Esophagus squamous epithelium (tissue), 5 donors: ENCODE measurements at regions not wholly inside any gene's neighbourhood (a gene's known extent, or its start where the extent isn't known, plus 50 kb on each side); places are given as distances from the start of the nearest gene placed in this dataset.

Experiments
- DNase-seq: peaks from one replicate; lab custom pipeline; 2025; lab: John Stamatoyannopoulos, UW
- H3K27ac ChIP-seq, 4 donors: fragments of 200-600 bp; sonication (generic); one replicate each; pipeline ENCODE4 v1.5.1; 2016 to 2019; ENCODE audit warnings: mild to moderate bottlenecking in 1 of 4
- H3K27me3 ChIP-seq, 4 donors: fragments of 200-600 bp; sonication (generic); 1 replicate in 3 of 4; 2 replicates in 1 of 4; pipeline versions ENCODE4 v1.5.1 to v1.6.0; 2017 to 2021; ENCODE audit warnings: antibody characterized with exemption in 1 of 4
- H3K36me3 ChIP-seq, 3 donors: fragments of 200-600 bp; sonication (generic); one replicate each; pipeline ENCODE4 v1.5.1; 2016 to 2019
- H3K4me1 ChIP-seq, 3 donors: fragments of 200-600 bp; sonication (generic); one replicate each; pipeline ENCODE4 v1.5.1; 2017 to 2019
- H3K4me3 ChIP-seq, 4 donors: fragments of 200-600 bp; sonication (generic); 1 replicate in 3 of 4; 2 replicates in 1 of 4; pipeline ENCODE4 v1.5.1; 2016 to 2019; ENCODE audit warnings: mild to moderate bottlenecking in 2 of 4, moderate library complexity in 1 of 4
- H3K9me3 ChIP-seq, 3 donors: fragments of 200-600 bp; sonication (generic); one replicate each; pipeline ENCODE4 v1.5.1; 2016 to 2019
- POLR2A ChIP-seq, 4 donors: fragments of 450-650 bp; IDR thresholded peaks; one replicate each; pipeline ENCODE4 v1.6.1; 2017; ENCODE audit warnings: antibody characterized with exemption in 4 of 4, mild to moderate bottlenecking in 4 of 4, moderate library complexity in 3 of 4
- WGBS, 2 donors: methylation state at CpG; one replicate each; pipeline ENCODE4 v1.1.5; 2018; 5-methylcytosine and 5-hydroxymethylcytosine counted together
- intact Hi-C: fragments of 100-400 bp; cut with DNase I; formaldehyde crosslinking; loops from one replicate; pipeline ENCODE4 v1.15.0; 2022
- TF ChIP-seq, protein P1 (sequence below), 6 experiments: fragments of 450-650 bp in 4 of 6; fragments of 200-600 bp in 2 of 6; sonication (generic) in 2 of 6; IDR thresholded peaks; one replicate each; pipeline ENCODE4 v1.5.1; 2016 to 2019; ENCODE audit warnings: antibody characterized with exemption in 6 of 6, mild to moderate bottlenecking in 4 of 6, moderate library complexity in 4 of 6
- donor health status: DM: yes; HTN: yes; CAD: no.

DNA sequence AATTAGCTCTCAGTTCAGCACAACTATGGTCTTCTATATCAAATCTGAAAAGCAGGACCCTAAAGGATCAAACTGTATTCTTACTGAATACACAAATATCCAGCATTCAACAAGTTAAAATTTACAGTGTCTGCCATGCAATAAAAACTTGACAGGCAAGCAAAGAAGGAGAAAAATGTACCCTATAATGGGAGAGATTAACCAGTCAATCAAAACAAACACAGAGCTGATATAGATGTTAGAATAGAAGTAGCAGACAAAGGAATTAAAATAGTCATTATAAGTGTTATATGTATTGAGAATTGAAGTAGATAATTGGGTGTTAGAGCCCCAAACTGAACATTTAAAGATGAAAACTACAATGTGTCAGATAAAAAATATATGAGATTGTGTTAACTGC lies 914.9 kb downstream of the EPHA7 start:
- H3K4me1 ChIP-seq: no peaks in the 10 kb centered on the region
- intact Hi-C loops: no loop called here
- no peak for DNase-seq
- no peaks in the 10 kb centered on the region for H3K27me3 ChIP-seq
- H3K4me3 ChIP-seq: no peak overlapping the region
- TF ChIP-seq POLR2A (IDR thresholded peaks at IDR 0.05): no peak
- no peaks in the 10 kb centered on the region for H3K36me3 ChIP-seq
- no peak overlapping the region for H3K27ac ChIP-seq
- peaks cover 0 to 10% (median 0%) of the 10 kb centered on the region in 3 donors for H3K9me3 ChIP-seq

DNA sequence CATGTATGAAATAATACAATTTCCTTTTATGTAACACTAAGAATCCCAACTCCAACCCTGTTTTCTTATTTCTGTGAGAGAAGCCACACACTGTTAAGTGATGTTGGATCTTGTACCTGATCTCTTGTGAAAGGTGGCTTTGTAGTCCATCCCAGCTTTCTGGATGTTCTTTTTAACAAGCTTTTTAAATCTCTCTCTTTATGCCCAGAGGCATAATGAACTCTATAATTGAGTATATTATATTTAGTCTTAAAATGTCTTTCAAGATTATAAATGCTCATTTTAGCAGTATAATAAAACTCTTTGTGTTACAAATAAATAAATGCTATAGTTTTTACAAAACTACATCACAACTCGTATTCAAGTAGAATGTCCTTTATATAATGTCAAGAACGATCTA lies 922.1 kb downstream of the EPHA7 start:
- 46 to 56% methylated on average over 2 of the region's 2 CpGs for WGBS, 2 donors
- no peak for DNase-seq
- no peak for TF ChIP-seq POLR2A (IDR thresholded peaks at IDR 0.05)
- TF ChIP-seq, protein P1, sequence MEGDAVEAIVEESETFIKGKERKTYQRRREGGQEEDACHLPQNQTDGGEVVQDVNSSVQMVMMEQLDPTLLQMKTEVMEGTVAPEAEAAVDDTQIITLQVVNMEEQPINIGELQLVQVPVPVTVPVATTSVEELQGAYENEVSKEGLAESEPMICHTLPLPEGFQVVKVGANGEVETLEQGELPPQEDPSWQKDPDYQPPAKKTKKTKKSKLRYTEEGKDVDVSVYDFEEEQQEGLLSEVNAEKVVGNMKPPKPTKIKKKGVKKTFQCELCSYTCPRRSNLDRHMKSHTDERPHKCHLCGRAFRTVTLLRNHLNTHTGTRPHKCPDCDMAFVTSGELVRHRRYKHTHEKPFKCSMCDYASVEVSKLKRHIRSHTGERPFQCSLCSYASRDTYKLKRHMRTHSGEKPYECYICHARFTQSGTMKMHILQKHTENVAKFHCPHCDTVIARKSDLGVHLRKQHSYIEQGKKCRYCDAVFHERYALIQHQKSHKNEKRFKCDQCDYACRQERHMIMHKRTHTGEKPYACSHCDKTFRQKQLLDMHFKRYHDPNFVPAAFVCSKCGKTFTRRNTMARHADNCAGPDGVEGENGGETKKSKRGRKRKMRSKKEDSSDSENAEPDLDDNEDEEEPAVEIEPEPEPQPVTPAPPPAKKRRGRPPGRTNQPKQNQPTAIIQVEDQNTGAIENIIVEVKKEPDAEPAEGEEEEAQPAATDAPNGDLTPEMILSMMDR (IDR thresholded peaks at IDR 0.05): no peak
- intact Hi-C loops: no loop called here
- no peaks in the 10 kb centered on the region for H3K4me1 ChIP-seq
- H3K27ac ChIP-seq: no peak overlapping the region
- H3K36me3 ChIP-seq: no peaks in the 10 kb centered on the region
- no peaks in the 10 kb centered on the region for H3K27me3 ChIP-seq
- no peak overlapping the region for H3K4me3 ChIP-seq
- H3K9me3 ChIP-seq: no peaks in the 10 kb centered on the region

GRCh38 chr6:92496527-92496926 lies 922.8 kb downstream of the EPHA7 start:
- no peak for DNase-seq
- intact Hi-C loops: no loop called here
- H3K27me3 ChIP-seq: no peaks in the 10 kb centered on the region
- no peaks in the 10 kb centered on the region for H3K36me3 ChIP-seq
- TF ChIP-seq, protein P1 (IDR thresholded peaks at IDR 0.05): no peak
- no peak for TF ChIP-seq POLR2A (IDR thresholded peaks at IDR 0.05)
- H3K4me3 ChIP-seq: no peak overlapping the region
- H3K27ac ChIP-seq: no peak overlapping the region
- H3K4me1 ChIP-seq: no peaks in the 10 kb centered on the region
- 51 to 77% methylated on average over 4 of the region's 4 CpGs for WGBS, 2 donors
- no peaks in the 10 kb centered on the region for H3K9me3 ChIP-seq

DNA sequence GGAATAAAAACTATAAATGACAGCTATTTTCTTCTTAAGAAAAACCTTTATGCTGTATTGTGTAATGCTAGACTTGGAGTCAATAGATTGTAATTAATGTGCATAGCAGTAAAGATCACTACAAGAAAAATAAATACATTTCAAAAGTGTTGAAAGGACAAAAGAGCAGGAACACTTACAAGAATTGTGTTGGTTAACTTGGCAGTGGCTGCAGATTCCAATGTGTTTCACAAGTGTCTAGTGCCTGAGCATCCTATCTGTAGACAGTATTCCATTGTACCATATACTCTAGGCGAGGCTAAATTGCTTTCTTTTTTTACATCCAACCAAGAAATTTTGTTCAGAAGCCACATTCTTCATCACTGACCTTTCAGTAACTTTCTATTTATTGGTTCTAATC lies 924.1 kb downstream of the EPHA7 start:
- no peak overlapping the region for H3K4me3 ChIP-seq
- H3K9me3 ChIP-seq: no peaks in the 10 kb centered on the region
- no peak for DNase-seq
- intact Hi-C loops: no loop called here
- whole genome bisulfite sequencing, 2 donors: 19 to 31% methylated on average over 1 of the region's 1 CpG
- H3K4me1 ChIP-seq: no peaks in the 10 kb centered on the region
- H3K27me3 ChIP-seq: no peaks in the 10 kb centered on the region
- no peak overlapping the region for H3K27ac ChIP-seq
- TF ChIP-seq, protein P1 (IDR thresholded peaks at IDR 0.05): no peak
- TF ChIP-seq POLR2A (IDR thresholded peaks at IDR 0.05): no peak
- no peaks in the 10 kb centered on the region for H3K36me3 ChIP-seq

DNA sequence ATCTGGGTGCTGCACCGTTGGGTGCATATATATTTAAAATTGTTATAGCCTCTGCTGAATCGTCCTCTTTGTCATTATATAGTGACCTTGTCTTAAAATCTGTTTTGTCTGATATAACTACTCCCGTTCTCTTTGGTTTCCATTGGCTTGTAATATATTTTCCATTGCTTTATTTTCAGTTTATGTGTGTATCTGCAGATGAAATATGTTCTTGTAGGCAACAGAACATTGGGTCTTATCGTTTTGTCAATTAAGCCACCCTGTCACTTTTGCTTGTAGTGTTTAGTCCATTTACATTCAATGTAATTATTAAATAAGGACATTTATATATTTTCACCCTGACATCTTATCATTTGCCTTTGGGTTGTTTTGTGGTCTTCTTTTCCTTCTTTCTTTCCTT lies 933.9 kb downstream of the EPHA7 start:
- Histone ChIP-seq H3K4me1 (no peaks in the 10 kb centered on the region), H3K27ac (no peak overlapping the region), H3K36me3 (no peaks in the 10 kb centered on the region), H3K4me3 (no peak overlapping the region), H3K27me3 (no peaks in the 10 kb centered on the region), H3K9me3 (no peaks in the 10 kb centered on the region)
- 69 to 72% methylated on average over 4 of the region's 4 CpGs for WGBS, 2 donors
- intact Hi-C loops: no loop called here
- DNase-seq: no peak
- TF ChIP-seq, protein P1 (IDR thresholded peaks at IDR 0.05): no peak
- no peak for TF ChIP-seq POLR2A (IDR thresholded peaks at IDR 0.05)

DNA sequence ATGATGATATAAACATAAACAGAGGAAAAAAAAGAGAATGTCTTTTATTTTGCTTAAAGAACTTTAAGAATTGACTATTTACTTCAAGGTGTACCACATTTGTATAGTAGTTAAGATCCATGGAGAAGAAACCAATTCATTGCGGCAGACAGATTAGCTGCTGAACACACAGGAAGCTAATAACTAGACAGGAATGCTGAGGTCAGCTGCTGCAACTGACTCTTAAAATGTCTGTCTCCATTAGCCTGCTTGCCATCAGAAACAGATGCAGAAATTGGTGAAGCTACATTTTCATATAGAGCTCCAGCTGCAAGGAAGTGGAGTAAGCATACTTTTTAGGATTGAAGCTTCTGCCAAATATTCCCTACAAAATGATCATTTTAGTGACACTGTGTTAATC lies 939.5 kb downstream of the EPHA7 start:
- intact Hi-C loops: no loop called here
- Histone ChIP-seq H3K36me3 (no peaks in the 10 kb centered on the region), H3K4me1 (no peaks in the 10 kb centered on the region), H3K27me3 (no peaks in the 10 kb centered on the region), H3K9me3 (no peaks in the 10 kb centered on the region), H3K27ac (no peak overlapping the region), H3K4me3 (no peak overlapping the region)
- DNase-seq: no peak
- no peak for TF ChIP-seq POLR2A (IDR thresholded peaks at IDR 0.05)
- TF ChIP-seq, protein P1 (IDR thresholded peaks at IDR 0.05): no peak
- 55 to 58% methylated on average over 1 of the region's 1 CpG for WGBS, 2 donors
